CD1c-positive myeloid dendritic cell (primary cell): ENCODE measurements at regions not wholly inside any gene's neighbourhood (a gene's known extent, or its start where the extent isn't known, plus 50 kb on each side); places are given as distances from the start of the nearest gene placed in this dataset.

Experiments used
- DNase-seq: peaks from one replicate; pipeline ENCODE4 v3.0.0-alpha.2; 2016; ENCODE audit errors: extremely low spot score

DNA sequence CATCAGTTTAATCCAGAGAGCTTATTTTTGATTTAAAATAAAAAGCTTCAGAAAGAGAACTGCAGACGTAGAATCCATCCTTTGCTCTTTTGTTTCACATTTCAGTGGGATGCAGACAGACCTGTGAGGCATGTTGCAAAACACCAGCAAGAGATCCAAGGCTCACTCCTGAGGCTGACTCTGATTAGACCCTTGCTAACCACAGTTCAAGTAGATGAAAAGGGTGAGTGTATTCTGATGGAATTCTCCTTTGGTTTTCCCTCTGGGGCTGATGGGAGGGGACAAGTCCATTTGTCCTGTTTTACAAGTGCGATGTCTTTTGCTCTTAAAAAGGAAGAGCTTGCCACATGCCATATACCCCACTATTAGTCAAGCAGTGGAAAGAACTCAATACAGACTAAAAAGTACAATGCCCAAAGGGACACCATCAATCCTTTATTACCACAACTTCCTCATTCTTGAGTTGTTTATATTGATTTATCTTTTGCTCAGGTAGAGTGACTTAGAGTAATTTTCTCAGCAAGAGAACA lies 772.7 kb downstream of the MAFB start:
- no peak for DNase-seq

DNA sequence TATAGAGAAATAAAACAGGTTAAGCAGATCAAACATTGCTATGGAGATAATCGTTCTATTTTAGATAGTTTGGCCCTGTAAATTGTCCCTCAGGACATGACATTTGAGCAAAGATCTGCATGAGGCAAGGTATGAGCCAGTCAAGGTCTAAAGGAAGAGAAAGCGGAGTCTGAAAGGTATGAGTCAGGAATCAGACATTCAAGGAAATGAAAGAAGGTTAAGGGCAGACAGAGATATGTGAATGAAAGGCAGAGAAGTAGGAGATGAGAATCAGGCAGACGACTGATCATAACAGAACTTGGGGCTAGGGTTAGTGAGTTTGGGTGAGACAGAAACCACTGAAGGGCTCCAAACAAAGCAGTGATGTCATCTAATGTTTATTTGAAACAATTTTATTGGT lies 775.8 kb downstream of the MAFB start:
- no peak for DNase-seq

DNA sequence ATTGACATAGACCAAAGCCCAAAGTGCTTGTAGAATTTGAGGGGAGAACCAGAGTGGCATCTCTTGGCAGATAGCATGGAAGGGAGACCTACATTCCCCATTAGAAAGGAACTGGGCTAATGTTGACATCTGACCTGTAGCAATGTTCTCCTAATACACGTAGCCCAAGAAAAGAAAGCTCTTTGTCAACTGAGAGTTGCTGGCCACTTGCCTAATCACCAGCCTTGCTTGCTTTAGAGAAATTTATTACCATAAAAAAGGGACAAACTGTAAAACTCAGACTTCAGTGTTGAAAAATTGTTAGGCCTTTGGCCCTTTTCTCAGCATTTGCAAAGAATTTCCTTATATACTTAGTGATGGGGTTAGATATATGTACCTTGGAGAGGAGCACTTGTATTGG lies 777.5 kb downstream of the MAFB start:
- no peak for DNase-seq

DNA sequence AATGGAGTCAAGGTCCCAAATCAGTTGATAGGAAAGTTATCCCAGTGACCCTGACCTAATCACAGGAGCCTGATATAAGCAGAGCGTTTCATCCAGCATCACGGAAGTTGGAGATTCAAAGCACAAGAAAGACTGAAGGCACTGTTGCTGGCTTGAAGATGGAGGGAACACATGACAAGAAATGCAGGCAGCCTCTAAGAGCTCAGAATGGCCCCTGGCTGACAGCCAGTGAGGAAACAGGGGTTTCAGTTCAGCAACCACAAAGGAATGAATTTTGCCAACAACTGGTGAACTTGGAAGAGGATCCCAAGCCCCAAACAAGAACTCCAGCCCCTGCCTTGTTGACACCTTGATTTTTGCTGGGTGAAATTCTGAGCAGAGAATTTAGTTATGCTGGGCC lies 778.5 kb downstream of the MAFB start:
- DNase-seq, result peak; percentile 5

DNA sequence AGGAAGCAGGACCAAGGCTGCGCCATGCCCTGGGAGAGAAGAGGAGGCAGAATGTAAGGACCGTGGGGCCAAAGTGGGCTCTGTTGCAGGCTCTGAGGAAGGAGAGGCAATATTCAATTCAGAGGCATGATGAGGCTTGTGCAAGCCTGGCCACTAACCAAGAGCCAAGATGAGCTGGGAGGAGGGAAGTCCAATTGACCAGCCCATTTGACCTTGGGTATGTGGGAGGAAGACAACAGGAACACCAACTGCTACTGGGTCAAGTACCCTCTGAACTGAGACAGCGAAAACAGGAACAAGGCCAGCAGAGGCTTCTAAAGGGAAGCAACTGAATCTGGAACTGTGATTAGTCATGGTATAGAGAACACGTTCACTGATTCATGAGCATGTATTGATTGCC lies 779.6 kb downstream of the MAFB start:
- peak; percentile 90 for DNase-seq

DNA sequence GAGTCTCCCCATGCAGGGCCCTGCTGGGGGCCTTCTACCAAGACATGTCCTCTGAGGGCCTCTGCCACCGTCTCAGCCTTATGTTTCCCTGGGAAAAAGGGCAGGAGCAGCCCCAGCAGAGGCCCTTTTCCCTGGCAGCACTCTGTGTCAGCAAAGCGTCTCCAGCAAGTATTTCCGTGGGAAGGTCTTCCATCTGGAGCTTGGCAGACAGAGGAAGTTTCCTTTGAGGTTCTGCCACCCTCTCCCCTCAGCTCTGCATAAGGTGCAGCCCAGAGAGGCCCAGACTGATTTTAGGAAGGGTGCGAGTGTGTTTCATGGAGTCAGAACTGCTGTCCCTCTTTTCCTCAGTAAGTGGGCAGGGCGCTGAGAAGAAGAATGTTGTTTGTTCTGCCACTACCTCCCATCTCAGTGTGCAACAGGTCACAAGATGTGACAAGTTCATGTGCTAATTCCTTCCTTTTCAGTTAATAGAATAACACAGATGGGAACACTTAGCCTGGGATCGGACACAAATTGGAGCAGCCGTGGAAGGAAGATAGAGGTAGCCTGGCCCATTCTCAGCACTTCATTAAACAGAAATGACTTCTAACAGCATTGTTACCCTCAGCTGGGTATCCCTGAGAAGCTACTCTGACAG lies 784.4 kb downstream of the MAFB start:
- DNase-seq, result no peak

DNA sequence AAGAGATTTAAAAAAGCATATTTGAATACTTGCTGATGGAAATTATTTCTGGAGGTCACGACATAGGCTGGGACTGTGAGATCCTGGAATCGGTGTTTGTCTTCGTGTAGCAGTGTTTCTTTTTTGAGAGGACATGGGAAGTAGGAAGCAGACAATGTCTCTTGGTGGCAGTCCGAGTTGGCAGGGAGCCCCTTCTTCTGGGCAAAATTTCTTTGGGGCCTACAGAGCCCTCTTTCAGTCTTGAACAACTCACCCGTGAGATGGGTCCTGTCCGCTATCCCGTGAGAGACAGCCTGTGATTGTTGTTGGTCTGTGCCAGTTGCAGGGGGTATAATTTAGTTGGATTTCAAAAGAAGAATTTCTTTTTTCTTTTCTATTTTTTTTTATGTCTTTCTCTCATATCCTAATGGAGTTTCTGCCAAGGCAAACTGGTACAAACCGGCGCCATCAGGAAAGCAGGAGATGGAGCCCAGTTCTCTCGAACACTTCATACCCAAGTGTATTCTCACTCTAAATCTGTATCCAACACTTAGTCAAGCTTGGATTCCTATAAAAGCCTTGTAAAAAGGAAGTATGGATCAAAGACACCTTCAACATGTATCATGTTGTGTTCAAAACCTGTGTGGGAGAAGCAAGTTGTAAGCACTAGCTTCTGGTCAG lies 785.1 kb downstream of the MAFB start:
- no peak for DNase-seq

DNA sequence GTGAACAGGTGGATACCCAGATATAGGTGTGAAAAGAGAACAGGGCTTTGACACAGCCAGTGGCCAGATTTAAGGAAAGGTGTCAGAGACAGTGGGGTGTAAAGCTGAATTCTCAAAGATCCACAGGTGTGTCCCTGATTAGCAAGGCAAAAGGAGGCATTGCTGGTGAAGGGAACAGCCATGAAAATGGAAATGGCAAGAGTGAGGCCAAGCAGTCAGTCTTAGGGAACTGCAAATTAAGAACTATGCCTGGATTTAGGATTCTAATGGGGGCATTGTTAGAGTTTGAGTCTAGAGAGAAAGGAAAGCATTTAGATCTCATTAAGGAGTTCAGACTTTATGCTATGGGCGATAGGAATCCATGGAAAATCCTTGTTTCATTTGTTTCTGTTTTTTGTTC lies 789.2 kb downstream of the MAFB start:
- no peak for DNase-seq

DNA sequence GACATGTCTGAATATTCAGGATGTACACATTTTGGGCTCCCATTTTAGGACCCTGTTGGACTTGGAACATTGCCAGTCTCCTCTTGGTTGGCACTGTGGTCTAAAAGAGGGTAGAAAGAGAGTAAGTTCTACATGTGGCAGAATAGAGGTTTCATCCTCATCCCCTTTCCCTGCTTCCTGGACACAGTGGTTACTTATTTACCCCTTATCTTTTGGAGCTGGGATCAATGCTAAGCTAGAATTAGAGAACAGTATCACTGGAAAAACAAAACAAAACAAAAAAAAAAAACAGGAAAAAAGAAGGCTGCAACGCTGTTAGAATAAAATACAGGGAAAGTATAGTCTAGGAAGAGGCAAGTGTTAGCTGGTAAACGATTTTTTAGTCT lies 790.6 kb downstream of the MAFB start:
- no peak for DNase-seq

DNA sequence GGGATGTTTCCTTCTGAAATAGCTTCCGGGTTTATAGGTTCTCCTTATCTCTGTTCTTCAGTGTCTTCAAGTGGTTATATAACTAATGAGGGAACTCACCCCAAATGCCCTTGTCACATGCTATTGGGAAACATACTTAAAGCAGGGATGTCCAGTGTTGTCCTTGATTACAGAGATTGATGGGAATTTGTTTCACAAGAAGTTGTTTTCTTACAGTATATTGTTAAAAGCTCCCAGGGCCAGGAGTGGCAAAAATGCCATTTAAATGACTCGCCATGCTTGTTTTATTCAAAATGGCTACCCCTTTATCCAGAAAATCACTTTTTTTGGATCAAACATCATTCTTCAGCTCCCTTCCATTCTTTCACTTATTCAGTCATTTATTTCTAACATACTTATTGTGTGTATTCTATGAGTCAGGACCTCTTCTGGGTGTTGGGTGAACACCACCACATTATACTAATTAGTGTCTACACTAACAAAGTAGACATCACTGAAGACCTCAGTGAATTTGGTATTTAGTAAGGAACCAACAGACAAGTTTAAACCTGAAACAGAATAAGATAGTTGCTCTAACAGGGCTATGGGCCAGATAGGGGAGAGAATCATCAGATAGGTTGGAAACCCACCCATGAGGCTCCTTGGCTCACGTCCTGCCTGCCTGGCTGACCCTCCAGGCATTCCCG lies 791.1 kb downstream of the MAFB start:
- no peak for DNase-seq

DNA sequence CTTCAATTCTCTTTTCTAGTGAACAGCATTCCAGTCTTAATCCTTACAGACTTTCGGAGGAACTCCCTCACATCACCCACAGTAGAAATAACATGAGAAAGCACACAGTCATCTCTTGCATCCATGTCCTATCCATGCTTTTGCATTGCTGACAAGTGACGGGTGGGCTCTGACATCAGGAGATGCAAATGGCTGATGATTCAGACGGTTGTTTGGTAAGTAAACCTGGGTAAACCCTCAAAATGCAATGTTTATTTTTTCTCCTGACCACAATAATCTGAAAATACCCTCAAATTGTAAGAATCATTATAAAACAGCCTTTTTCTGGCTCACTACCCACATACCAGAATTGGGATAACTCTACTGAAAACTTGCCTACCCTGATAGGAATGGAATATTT lies 792.0 kb downstream of the MAFB start:
- DNase-seq, result no peak

DNA sequence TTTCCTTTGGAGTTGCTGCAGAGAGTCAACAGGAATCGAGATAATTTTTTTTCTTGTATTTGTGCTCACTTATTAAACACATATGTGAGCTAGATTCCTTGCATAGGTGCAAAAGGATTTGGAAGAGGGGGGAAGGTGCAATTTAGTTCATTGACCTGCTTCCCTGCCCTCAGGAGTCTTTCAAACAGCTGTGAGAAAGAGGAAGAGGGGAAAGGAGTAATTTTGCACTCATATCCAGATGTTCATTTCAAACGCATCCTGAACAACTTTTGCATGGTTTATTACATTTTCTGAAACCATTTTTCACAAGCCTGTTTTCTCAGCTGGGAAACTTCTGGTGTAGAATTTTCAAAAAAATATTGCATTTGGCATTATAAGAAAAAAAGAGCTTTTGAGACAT lies 795.0 kb downstream of the MAFB start:
- DNase-seq, result no peak

DNA sequence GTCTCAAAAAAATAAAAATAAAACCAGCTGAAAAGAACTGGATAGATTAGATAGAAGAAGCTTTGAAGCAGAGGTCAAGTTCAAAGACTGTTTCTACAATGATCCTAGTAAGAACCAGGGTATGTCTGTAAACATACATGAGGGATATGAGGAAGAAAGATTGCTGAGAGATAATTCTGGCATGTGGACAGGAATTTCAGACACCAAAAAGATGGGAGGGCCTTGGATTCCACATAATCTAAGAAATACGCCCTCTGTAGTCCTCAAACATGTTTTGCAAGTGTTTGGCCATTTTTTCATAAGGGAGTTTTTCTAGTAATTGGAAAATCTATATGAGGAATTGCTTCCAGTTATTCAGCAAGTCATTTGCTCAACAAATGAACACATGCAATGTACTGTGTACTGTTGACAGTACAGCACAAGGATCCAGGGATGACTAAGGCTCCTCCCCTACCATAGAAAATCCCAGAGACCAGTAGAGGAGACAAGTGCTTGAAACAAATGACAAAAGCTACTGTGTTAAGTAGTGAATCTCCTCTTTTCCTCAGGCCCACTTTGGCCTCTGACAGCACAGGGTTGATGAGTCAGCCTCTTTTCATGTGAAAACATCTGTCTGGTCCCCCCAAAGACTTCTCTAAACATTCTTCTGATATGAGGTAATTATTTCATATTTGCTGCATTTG lies 795.9 kb downstream of the MAFB start:
- no peak for DNase-seq

DNA sequence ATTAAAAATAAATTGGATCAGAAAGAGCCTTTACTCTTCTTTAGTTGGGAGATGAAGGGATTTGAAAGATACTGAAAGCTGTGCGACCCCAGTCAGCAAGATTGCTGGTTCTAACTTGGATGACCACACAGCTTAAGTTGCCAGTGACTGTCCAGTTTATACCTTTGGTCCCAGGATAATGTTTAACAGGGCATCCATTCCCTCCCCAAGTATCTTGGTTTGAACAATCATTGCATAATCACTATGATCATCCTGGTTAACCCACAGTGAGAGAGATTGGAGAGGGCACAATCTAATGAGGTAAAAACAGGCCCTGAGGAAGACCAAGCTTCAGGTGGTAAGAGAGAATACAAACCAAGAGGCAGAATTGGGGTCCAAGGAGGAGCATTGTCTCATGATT lies 798.3 kb downstream of the MAFB start:
- DNase-seq, result no peak

DNA sequence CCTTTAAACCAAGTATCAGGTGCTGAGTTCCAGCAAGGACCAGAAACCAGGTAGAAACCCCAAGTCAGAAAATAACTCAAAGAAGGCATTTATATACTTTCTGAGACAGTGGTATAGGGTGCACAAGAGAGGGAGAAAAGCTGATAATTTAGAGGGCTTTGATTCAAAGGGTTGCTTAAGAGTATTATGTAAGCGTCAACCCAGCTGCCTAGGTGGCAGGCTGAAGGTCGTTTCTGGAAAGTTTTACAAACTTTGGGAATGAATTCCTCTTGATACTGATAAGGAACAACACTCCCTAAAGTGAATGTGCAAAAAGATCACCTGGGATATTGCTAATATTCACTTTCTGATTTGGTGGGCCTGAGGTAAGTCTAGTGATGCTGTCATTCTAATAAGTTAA lies 800.7 kb downstream of the MAFB start:
- DNase-seq, result no peak

DNA sequence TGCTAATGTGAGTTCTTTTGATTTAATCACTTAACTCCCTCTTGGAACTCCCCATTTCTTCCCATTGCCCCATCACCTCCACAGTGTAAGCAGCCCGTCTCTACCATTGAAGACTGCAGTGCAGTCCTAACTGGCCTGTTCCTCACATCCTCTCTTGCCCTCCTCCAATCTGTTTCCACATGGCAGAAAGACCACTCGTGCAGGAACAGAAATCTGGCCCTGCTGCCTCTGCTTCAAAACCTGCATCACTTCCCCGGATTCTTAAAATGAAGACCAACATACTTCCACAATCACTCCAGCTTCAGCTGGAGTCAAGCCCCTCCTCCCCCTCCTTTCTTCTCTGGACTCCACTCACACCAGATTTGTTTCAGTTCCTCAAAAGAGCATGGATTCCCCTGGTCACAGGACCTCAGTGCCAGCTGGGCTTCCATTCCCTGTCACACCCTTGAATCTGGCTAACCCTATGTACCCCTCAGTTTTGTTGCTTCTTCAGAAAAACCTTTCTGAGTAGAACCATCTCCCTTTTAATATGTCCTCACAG lies 802.3 kb downstream of the MAFB start:
- DNase-seq, result peak; percentile 75

DNA sequence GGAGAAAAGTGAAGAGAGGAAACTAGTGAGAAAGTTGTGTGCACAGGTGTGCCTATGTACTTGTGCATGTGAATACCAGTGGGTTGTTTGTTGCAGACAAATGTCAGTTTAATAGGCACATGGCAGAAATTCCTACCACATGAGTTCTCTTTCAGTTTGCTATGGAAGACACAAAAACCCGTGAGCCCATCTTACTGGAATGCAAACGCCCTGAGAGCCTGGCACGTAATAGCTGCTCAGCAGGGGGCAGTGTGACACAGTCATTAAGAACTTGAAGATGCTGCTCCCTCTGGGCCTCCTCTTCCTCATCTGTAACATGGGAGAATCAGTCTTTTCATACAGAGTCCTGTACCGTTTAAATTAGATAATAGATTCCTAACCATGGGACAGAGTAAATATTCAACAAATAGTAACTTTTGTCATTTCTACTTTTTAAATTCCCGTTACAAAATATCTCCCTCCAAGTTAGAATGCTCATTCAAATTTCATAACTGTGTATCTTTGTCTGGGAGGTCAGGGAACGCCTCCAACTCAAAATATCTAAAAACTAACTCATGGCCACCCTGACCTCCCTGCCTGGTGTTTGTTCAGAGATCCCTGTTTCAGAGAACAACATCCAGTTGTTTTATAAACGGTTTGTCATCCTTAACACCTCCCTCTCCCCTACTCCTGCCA lies 802.9 kb downstream of the MAFB start:
- DNase-seq, result peak; percentile 67

DNA sequence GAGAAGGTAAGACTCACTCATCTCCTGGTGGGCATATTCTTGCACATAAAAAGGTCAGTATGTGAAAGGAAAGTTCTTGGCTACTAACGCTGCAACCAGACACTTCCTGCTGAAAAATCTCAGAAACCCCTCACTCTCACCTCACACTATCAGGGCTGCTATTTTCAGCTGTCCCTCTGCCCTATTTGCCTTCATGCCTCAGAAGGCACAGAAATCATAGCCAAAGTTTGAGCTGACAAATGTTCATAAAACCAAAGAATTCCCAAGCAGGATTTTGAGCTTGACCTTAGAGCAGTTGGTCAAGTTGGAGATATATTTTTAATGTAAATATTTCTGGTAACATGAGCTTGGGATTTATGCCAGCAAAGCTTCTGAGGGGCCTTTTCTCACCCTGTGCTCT lies 806.2 kb downstream of the MAFB start:
- DNase-seq, result no peak

DNA sequence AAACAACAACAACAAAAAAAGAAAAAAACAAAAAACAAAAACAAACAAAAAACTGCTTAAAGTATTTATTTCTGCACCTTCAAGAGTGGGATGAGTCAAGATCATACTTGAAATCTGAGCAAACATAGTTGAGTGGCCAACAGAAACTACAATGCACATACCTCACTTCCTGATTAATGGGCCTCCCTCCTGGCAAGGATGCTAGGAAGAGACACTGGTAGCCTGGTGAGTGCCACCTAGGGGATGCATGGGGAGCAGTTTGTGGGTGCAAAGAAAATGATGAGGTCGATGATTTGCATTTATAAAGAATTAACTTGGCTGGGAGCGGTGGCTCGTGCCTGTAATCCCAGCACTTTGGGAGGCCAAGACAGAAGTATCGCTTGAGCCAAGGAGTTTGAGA lies 808.1 kb downstream of the MAFB start:
- DNase-seq, result peak; percentile 5

DNA sequence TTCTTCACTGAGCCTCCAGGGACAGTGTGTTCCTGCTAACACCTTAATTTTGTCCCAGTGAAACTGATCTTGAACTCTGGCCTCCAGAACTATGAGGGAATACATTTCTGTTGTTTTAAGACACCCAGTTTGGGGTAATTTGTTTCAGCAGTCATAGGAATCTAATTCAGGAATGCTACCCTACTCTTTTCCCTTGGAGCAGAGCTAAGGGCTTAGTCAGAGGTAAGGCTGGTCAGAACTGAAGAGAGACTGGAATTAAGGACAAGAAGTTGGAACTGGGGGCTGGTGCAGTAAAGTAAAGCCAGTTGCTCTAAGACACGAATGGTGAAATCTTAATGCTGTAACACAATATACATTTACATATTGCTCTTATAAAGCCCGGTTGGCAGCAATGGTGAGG lies 809.7 kb downstream of the MAFB start:
- DNase-seq, result no peak

DNA sequence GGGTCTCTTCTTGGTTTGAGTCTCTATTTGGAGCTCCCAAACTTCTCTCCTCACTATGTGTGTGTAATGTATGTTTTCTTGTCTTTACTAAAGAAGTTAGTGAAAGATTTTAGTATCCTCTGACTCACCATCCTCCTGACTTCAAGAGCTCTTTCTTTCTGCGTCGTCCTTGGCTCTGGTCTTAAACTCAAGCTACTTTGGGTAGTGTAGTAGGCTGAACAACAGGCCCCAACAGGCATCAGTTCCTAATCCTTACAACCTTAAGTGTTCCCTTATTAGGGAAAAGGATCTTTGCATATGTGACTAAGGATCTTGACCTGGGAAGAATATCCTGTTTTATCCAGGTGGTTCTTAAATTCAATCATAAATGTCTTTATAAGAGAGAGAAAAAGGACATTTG lies 810.2 kb downstream of the MAFB start:
- no peak for DNase-seq

DNA sequence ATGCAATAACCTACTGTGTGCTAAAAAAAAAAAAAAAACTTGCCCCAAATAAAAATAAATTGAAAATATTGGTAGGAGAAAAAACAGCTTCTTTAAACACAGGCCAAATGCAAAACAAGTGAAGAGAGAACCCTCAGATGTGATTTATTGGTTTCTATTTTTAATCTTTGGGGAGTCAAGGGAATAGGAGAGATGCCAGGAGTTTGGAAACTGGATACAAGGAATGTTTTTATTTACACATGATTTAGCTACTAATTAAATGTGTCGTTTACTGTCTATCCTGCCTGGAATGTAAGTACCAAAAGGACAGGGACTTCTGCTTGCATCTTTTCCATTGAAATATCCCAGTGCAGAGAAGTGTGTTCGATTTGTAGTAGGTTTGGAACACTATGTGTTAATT lies 810.7 kb downstream of the MAFB start:
- no peak for DNase-seq
